ENCODE measurements at regions not wholly inside any gene's neighbourhood (a gene's known extent, or its start where the extent isn't known, plus 50 kb on each side); places are given as distances from the start of the nearest gene placed in this dataset.

DNA sequence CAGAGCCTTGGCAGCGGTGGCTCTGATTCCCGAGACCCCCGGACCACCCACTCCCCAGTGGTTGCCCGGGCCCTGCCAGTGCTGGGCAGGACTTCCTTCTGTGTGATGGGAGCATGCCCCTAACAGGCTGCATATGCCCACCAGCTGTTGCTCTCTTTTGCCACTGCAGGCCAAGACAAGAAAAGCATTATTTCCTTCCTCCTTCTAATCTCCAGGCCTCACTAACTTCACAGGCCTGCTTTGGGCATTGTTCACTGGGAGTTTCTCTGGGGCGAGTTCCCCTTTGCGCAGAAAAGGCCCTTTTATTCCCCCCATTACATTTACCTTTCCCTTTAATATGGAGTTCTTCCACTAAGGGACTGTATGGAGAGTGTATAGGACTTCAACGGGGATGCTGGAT lies 249.1 kb upstream of the SIX2 start:
- no peak for FAIRE-seq
- ChIA-PET POLR2A (no interaction called here), CTCF (interaction anchor here (1.5 kb wide), 1 partner anchor 13 kb away, joined by 4 read pairs; no protein-coding TSS in a partner anchor)
- TF ChIP-seq SMC3 (IDR thresholded peaks at IDR 0.05), result no peak
- TF ChIP-seq, protein P1, sequence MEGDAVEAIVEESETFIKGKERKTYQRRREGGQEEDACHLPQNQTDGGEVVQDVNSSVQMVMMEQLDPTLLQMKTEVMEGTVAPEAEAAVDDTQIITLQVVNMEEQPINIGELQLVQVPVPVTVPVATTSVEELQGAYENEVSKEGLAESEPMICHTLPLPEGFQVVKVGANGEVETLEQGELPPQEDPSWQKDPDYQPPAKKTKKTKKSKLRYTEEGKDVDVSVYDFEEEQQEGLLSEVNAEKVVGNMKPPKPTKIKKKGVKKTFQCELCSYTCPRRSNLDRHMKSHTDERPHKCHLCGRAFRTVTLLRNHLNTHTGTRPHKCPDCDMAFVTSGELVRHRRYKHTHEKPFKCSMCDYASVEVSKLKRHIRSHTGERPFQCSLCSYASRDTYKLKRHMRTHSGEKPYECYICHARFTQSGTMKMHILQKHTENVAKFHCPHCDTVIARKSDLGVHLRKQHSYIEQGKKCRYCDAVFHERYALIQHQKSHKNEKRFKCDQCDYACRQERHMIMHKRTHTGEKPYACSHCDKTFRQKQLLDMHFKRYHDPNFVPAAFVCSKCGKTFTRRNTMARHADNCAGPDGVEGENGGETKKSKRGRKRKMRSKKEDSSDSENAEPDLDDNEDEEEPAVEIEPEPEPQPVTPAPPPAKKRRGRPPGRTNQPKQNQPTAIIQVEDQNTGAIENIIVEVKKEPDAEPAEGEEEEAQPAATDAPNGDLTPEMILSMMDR (IDR thresholded peaks at IDR 0.05), result no peak
- no peak for TF ChIP-seq CEBPB (IDR thresholded peaks at IDR 0.05)
- TF ChIP-seq KDM1A (IDR thresholded peaks at IDR 0.05; ENCODE audit: low read depth), result no peak
- TF ChIP-seq, protein P2, sequence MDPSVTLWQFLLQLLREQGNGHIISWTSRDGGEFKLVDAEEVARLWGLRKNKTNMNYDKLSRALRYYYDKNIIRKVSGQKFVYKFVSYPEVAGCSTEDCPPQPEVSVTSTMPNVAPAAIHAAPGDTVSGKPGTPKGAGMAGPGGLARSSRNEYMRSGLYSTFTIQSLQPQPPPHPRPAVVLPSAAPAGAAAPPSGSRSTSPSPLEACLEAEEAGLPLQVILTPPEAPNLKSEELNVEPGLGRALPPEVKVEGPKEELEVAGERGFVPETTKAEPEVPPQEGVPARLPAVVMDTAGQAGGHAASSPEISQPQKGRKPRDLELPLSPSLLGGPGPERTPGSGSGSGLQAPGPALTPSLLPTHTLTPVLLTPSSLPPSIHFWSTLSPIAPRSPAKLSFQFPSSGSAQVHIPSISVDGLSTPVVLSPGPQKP (IDR thresholded peaks at IDR 0.05; ENCODE audit: low read depth, low read length), result no peak
- TF ChIP-seq SREBF2 (IDR thresholded peaks at IDR 0.05), result no peak
- TF ChIP-seq CHD2 (IDR thresholded peaks at IDR 0.05; ENCODE audit: low read length, partially characterized antibody), result no peak
- TF ChIP-seq ZFP36 (IDR thresholded peaks at IDR 0.05; ENCODE audit: borderline replicate concordance, partially characterized antibody), result no peak
- TF ChIP-seq, protein P3, sequence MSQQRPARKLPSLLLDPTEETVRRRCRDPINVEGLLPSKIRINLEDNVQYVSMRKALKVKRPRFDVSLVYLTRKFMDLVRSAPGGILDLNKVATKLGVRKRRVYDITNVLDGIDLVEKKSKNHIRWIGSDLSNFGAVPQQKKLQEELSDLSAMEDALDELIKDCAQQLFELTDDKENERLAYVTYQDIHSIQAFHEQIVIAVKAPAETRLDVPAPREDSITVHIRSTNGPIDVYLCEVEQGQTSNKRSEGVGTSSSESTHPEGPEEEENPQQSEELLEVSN (IDR thresholded peaks at IDR 0.05; ENCODE audit: borderline replicate concordance, low read depth), result no peak
- H3K4me1 ChIP-seq, result peaks cover 10% of the 10 kb centered on the region; the same call in 1 of the 3 replicates
- H3K9me3 ChIP-seq, result no peaks in the 10 kb centered on the region
- no peak for DNase-seq (ENCODE audit: low read depth in 1 of 2, low spot score in 1 of 2)
- H3K4me3 ChIP-seq, result no peak overlapping the region
- 69% methylated on average over 7 of the region's 7 CpGs for WGBS (ENCODE audit: missing lambda C conversion rate)
- no peak for ATAC-seq
- H3K4me2 ChIP-seq, result no peak overlapping the region
- no peak overlapping the region for H3K27ac ChIP-seq

DNA sequence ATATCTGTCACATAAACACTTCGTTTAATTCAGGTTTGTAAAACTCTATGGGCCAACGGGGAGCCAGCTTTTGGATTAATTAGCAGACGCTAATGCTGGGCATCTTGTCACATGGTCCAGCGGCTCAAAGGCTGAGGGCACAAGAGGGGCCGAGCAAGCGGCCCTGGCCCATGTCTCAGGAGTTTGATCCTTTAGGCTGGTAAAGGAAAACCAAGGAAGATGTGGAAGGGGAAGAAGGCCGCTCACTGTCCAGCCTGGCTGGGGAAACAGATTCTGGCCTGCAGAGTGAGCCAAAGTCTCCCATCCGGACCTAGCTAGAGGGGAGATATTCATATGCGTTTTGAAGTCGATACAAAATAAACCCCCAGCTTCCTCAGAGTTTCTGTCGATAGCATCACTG lies 248.6 kb upstream of the SIX2 start:
- no peak for DNase-seq (ENCODE audit: low read depth in 1 of 2, low spot score in 1 of 2)
- CTCF ChIA-PET, result no interaction called here
- Histone ChIP-seq H3K4me1 (peaks cover 10% of the 10 kb centered on the region; the same call in 1 of the 3 replicates), H3K4me3 (no peak overlapping the region), H3K9me3 (no peaks in the 10 kb centered on the region), H3K4me2 (no peak overlapping the region), H3K27ac (no peak overlapping the region)
- ATAC-seq, result no peak
- TF ChIP-seq, protein P4, sequence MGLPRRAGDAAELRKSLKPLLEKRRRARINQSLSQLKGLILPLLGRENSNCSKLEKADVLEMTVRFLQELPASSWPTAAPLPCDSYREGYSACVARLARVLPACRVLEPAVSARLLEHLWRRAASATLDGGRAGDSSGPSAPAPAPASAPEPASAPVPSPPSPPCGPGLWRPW (IDR thresholded peaks at IDR 0.05), result no peak
- TF ChIP-seq POLR2AphosphoS2 (conservative IDR thresholded peaks at IDR 0.05; ENCODE audit: low read length) (no peak), RCOR1 (IDR thresholded peaks at IDR 0.05; ENCODE audit: low read depth, low read length) (no peak), ZC3H11A (IDR thresholded peaks at IDR 0.05) (no peak), NFE2L2 (conservative IDR thresholded peaks at IDR 0.05; ENCODE audit: low read length) (no peak), RFX5 (IDR thresholded peaks at IDR 0.05) (no peak), CBX2 (IDR thresholded peaks at IDR 0.05; ENCODE audit: borderline replicate concordance, low read depth) (no peak), JUNB (IDR thresholded peaks at IDR 0.05) (no peak), GATA3 (IDR thresholded peaks at IDR 0.05; ENCODE audit: borderline replicate concordance) (no peak), TP53 (CRISPR knock-in tag; IDR thresholded peaks at IDR 0.05) (no peak), RARB (CRISPR knock-in tag; IDR thresholded peaks at IDR 0.05) (no peak), ZFP36 (IDR thresholded peaks at IDR 0.05; ENCODE audit: borderline replicate concordance, partially characterized antibody) (no peak), TFCP2L1 (CRISPR knock-in tag; IDR thresholded peaks at IDR 0.05) (no peak)
- TF ChIP-seq, protein P5, sequence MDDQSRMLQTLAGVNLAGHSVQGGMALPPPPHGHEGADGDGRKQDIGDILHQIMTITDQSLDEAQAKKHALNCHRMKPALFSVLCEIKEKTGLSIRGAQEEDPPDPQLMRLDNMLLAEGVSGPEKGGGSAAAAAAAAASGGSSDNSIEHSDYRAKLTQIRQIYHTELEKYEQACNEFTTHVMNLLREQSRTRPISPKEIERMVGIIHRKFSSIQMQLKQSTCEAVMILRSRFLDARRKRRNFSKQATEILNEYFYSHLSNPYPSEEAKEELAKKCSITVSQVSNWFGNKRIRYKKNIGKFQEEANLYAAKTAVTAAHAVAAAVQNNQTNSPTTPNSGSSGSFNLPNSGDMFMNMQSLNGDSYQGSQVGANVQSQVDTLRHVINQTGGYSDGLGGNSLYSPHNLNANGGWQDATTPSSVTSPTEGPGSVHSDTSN (IDR thresholded peaks at IDR 0.05), result no peak
- TF ChIP-seq, protein P6, sequence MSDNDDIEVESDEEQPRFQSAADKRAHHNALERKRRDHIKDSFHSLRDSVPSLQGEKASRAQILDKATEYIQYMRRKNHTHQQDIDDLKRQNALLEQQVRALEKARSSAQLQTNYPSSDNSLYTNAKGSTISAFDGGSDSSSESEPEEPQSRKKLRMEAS (IDR thresholded peaks at IDR 0.05), result no peak
- no peak for FAIRE-seq
- POLR2A ChIA-PET, result no interaction called here
- 83% methylated on average over 11 of the region's 11 CpGs for WGBS (ENCODE audit: missing lambda C conversion rate)

Measured in A549 (cell line).